ENCODE measurements at regions not wholly inside any gene's neighbourhood (a gene's known extent, or its start where the extent isn't known, plus 50 kb on each side); places are given as distances from the start of the nearest gene placed in this dataset.

DNA sequence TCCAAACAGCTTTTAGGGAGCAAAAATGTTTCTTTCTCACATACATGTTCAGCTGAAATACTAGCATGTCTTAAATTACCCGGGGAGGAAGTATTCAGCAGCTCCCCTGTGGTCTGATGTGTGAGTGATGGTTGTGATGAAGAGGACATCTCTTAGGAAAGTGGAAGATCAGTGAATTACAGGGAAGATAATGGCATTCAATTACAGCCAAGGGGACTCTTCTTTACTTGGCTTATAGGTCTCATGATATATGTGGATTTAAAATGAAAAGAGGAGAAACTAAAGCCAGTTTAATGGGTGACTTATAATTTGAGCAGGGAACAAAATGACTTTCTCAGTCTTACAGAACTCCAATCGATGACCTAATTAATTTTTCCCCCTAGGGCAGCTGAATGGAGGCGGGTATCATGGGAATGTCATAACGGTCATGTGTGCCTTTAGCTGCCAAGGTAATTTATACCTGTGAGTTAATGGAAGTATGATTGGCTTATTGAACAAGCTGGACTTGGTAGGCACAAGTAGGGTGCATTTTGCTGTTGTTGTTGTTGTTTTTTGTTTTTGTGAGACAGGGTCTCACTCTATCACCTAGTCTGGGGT is 198.8 kb downstream of the HIPK3 start:
- ATAC-seq: no peak
- Histone ChIP-seq H3K36me3 (no peaks in the 10 kb centered on the region), H3K4me1 (no peaks in the 10 kb centered on the region), H3K27me3 (peaks cover 0 to 3% of the 10 kb centered on the region in 2 donors), H3K4me3 (no peak overlapping the region), H3K27ac (no peak overlapping the region), H3K9me3 (no peaks in the 10 kb centered on the region)
- intact Hi-C loops (cut with DNase I): no loop called here
- TF ChIP-seq, protein P1, sequence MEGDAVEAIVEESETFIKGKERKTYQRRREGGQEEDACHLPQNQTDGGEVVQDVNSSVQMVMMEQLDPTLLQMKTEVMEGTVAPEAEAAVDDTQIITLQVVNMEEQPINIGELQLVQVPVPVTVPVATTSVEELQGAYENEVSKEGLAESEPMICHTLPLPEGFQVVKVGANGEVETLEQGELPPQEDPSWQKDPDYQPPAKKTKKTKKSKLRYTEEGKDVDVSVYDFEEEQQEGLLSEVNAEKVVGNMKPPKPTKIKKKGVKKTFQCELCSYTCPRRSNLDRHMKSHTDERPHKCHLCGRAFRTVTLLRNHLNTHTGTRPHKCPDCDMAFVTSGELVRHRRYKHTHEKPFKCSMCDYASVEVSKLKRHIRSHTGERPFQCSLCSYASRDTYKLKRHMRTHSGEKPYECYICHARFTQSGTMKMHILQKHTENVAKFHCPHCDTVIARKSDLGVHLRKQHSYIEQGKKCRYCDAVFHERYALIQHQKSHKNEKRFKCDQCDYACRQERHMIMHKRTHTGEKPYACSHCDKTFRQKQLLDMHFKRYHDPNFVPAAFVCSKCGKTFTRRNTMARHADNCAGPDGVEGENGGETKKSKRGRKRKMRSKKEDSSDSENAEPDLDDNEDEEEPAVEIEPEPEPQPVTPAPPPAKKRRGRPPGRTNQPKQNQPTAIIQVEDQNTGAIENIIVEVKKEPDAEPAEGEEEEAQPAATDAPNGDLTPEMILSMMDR (IDR thresholded peaks at IDR 0.05): no peak
- DNase-seq: no peak

DNA sequence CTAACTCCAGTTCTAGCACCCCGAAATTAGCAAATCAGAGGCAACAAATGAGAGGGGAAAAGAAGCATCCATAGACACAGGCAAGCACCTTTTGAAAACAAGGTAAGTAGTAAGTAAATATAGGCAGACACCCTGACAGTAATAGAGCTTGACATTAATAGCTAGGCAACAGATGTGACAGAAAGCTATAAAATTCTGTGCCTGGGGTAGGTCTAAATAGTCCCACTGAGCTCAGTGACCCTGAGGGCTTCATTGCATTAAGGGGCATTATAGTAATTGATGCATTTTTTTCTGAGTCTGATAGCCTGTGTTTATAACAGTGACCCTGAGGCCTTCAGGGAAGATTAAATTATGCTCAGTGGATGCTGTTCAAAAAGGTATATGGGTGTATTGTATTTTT is 197.1 kb downstream of the HIPK3 start:
- DNase-seq: no peak
- H3K4me3 ChIP-seq: no peak overlapping the region
- H3K36me3 ChIP-seq: no peaks in the 10 kb centered on the region
- intact Hi-C loops (cut with DNase I): no loop called here
- no peak overlapping the region for H3K27ac ChIP-seq
- H3K27me3 ChIP-seq: peaks cover 0 to 8% of the 10 kb centered on the region in 2 donors
- no peak for ATAC-seq
- no peaks in the 10 kb centered on the region for H3K9me3 ChIP-seq
- no peaks in the 10 kb centered on the region for H3K4me1 ChIP-seq
- TF ChIP-seq, protein P1 (IDR thresholded peaks at IDR 0.05): no peak

DNA sequence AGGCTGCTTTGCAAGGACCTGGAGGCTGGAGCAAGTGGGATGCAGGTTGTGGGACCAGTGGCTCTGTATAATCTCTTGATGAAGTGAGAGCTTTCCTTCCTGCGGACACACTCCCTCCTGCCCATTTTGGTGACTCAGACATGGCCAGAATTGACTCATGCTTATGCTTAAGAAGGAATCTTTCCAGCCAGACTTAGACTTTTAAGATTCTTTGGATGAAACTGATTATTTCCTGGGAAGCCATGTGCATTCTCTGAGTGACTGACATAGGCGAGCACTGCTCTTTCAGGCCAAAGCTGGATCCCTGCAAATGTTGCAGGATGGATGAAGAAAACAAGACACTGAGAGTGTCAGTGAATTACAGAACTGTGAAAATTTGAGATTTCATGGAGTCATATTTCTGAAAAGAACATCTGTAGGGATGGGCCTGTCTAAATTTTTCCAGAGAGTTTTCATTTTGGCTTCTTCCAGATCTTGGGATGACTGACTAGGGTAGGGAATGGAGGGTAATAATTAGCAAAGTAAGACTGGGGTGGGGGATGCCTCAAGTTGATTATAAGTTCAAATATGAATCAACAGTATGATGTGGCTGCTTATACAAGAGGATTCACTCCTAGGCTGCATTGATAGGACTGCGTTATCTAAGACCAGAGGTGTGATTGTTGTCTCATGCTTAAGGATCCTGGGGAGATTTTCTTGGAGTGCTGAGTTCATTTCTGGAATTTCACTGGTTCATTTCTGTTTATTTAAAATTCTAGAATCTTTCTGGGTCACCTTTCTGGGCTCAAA is 195.8 kb downstream of the HIPK3 start:
- peaks cover 0 to 8% of the 10 kb centered on the region in 2 donors for H3K27me3 ChIP-seq
- intact Hi-C loops (cut with DNase I): no loop called here
- DNase-seq (no peak), ATAC-seq (peak; percentile 42)
- no peak overlapping the region for H3K4me3 ChIP-seq
- TF ChIP-seq, protein P1 (IDR thresholded peaks at IDR 0.05): no peak
- no peaks in the 10 kb centered on the region for H3K9me3 ChIP-seq
- no peak overlapping the region for H3K27ac ChIP-seq
- H3K36me3 ChIP-seq: no peaks in the 10 kb centered on the region
- no peaks in the 10 kb centered on the region for H3K4me1 ChIP-seq

DNA sequence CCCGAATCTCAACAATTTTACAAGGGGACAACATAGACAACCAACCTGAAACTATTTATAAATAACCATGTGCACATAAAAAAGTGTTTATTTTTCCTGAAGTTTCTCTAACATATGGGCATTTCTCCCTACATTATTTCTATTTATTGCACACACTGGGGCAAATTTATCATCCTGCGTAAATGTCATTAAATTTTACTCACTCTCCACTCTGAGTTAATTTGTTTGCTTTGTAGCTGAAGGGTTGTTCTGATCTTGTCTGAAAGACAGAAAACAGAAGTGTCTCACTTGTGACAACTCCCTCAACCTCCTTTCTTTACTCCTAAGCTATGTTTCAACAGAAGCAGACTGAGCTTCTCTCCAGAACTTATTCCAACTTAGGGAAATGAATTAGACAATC is 194.2 kb downstream of the HIPK3 start:
- Histone ChIP-seq H3K4me1 (no peaks in the 10 kb centered on the region), H3K27ac (no peak overlapping the region), H3K4me3 (no peak overlapping the region), H3K9me3 (no peaks in the 10 kb centered on the region), H3K27me3 (peaks cover 0 to 8% of the 10 kb centered on the region in 2 donors), H3K36me3 (no peaks in the 10 kb centered on the region)
- intact Hi-C loops (cut with DNase I): no loop called here
- TF ChIP-seq, protein P1 (IDR thresholded peaks at IDR 0.05): no peak
- ATAC-seq: no peak
- no peak for DNase-seq

DNA sequence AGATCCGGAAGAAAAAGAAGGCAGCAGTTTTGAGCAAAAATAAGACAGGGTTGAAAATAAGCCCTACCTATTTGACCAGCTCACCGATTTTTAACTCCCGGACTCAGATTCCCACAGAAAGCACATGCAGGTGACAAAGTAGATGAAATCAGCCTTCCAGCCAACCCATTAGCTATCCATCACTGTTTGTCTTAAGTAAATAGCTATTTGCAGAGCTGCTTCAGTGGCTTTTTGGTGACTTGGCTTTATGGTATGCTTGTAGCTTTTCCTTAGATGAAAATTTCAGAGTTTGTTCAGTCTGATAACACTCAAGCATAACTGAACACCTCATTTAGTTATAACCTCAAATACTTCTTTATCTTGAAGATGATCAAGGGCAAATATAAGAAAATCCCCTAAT is 192.6 kb downstream of the HIPK3 start:
- TF ChIP-seq, protein P1 (IDR thresholded peaks at IDR 0.05): no peak
- intact Hi-C loops (cut with DNase I): no loop called here
- ATAC-seq: no peak

More for the DNA sequence above, 192.6 kb downstream of the HIPK3 start:
- no peaks in the 10 kb centered on the region for H3K4me1 ChIP-seq
- no peak overlapping the region for H3K4me3 ChIP-seq
- no peak overlapping the region for H3K27ac ChIP-seq
- peaks cover 0 to 8% of the 10 kb centered on the region in 2 donors for H3K27me3 ChIP-seq
- no peak for DNase-seq
- H3K36me3 ChIP-seq: no peaks in the 10 kb centered on the region
- no peaks in the 10 kb centered on the region for H3K9me3 ChIP-seq
